ENCODE measurements at regions not wholly inside any gene's neighbourhood (a gene's known extent, or its start where the extent isn't known, plus 50 kb on each side); places are given as distances from the start of the nearest gene placed in this dataset.

GRCh38 chr11:29231991-29232390, 784.8 kb downstream of the KCNA4 start:
- no peak for TF ChIP-seq CTCF (IDR thresholded peaks at IDR 0.05)
- TF ChIP-seq POLR2A (IDR thresholded peaks at IDR 0.05) = no peak
